ES-I3 (cell line): ENCODE measurements at regions not wholly inside any gene's neighbourhood (a gene's known extent, or its start where the extent isn't known, plus 50 kb on each side); places are given as distances from the start of the nearest gene placed in this dataset.
"Not testable (repeated sequence)": the region's sequence is repeated elsewhere in the genome, so short reads cannot be mapped to it uniquely, and the experiment has no call there.

Source experiments
- H3K36me3 ChIP-seq: 2 replicates; pipeline ENCODE4 v1.6.1; 2013; ENCODE audit warnings: mild to moderate bottlenecking, low read length, control low read depth, moderate library complexity; ENCODE audit not compliant: insufficient read depth
- H3K4me1 ChIP-seq: 2 replicates; pipeline ENCODE4 v1.6.1; 2013; ENCODE audit warnings: mild to moderate bottlenecking, control low read depth, low read length; ENCODE audit not compliant: insufficient read depth
- H3K9ac ChIP-seq: 2 replicates; pipeline ENCODE4 v1.6.1; 2013; ENCODE audit warnings: low read depth, mild to moderate bottlenecking, low read length, moderate library complexity
- H3K9me3 ChIP-seq: 2 replicates; pipeline ENCODE4 v1.6.1; 2013; ENCODE audit warnings: mild to moderate bottlenecking, low read length, moderate library complexity; ENCODE audit not compliant: control insufficient read depth, insufficient read depth

- Histone ChIP-seq H3K4me1 (no peaks in the 10 kb centered on the region), H3K36me3 (no peaks in the 10 kb centered on the region), H3K9me3 (no peaks in the 10 kb centered on the region), H3K9ac (no peak overlapping the region)
Measured at GRCh38 chr13:63291701-63292100, 1876.1 kb upstream of the PCDH20 start.

GRCh38 chr13:63288576-63288975, 1872.9 kb upstream of the PCDH20 start:
- H3K36me3 ChIP-seq = no peaks in the 10 kb centered on the region
- H3K4me1 ChIP-seq = no peaks in the 10 kb centered on the region
- no peaks in the 10 kb centered on the region; the same call in 1 of the 2 replicates for H3K9me3 ChIP-seq
- no peak overlapping the region for H3K9ac ChIP-seq

- H3K36me3 ChIP-seq = no peaks in the 10 kb centered on the region
- H3K4me1 ChIP-seq = no peaks in the 10 kb centered on the region
- no peak overlapping the region for H3K9ac ChIP-seq
- no peaks in the 10 kb centered on the region; the same call in 1 of the 2 replicates for H3K9me3 ChIP-seq
Measured at GRCh38 chr13:63287926-63288325, 1872.3 kb upstream of the PCDH20 start.

- Histone ChIP-seq H3K9ac (no peak overlapping the region), H3K36me3 (no peaks in the 10 kb centered on the region), H3K4me1 (no peaks in the 10 kb centered on the region), H3K9me3 (no peaks in the 10 kb centered on the region; the same call in 1 of the 2 replicates)
Measured at GRCh38 chr13:63285426-63285825, 1869.8 kb upstream of the PCDH20 start.

- Histone ChIP-seq H3K4me1 (no peaks in the 10 kb centered on the region), H3K36me3 (no peaks in the 10 kb centered on the region), H3K9me3 (no peaks in the 10 kb centered on the region), H3K9ac (no peak overlapping the region)
Measured at GRCh38 chr13:63279136-63279535, 1863.5 kb upstream of the PCDH20 start.

GRCh38 chr13:63274772-63275171, 1859.1 kb upstream of the PCDH20 start:
- H3K9me3 ChIP-seq = no peaks in the 10 kb centered on the region
- no peak overlapping the region for H3K9ac ChIP-seq
- no peaks in the 10 kb centered on the region for H3K4me1 ChIP-seq
- no peaks in the 10 kb centered on the region for H3K36me3 ChIP-seq

GRCh38 chr13:63249411-63250187, 1834.0 kb upstream of the PCDH20 start:
- Histone ChIP-seq H3K4me1 (no peaks in the 10 kb centered on the region), H3K36me3 (no peaks in the 10 kb centered on the region), H3K9ac (no peak overlapping the region), H3K9me3 (no peaks in the 10 kb centered on the region)

GRCh38 chr13:63236667-63237396, 1821.2 kb upstream of the PCDH20 start:
- not testable (repeated sequence) for H3K9me3 ChIP-seq, H3K4me1 ChIP-seq, H3K9ac ChIP-seq, H3K36me3 ChIP-seq

GRCh38 chr13:63218596-63218995, 1802.9 kb upstream of the PCDH20 start:
- not testable (repeated sequence) for H3K9me3 ChIP-seq
- peaks cover 17% of the 10 kb centered on the region; the same call in 1 of the 2 replicates for H3K4me1 ChIP-seq

GRCh38 chr13:63209330-63210017, 1793.8 kb upstream of the PCDH20 start:
- no peaks in the 10 kb centered on the region for H3K36me3 ChIP-seq
- no peak overlapping the region for H3K9ac ChIP-seq
- no peaks in the 10 kb centered on the region for H3K9me3 ChIP-seq
- no peaks in the 10 kb centered on the region for H3K4me1 ChIP-seq

More at GRCh38 chr13:63218596-63218995, 1802.9 kb upstream of the PCDH20 start:
- H3K36me3 ChIP-seq, H3K9ac ChIP-seq: not testable (repeated sequence)

GRCh38 chr13:63208826-63209225, 1793.2 kb upstream of the PCDH20 start:
- Histone ChIP-seq H3K4me1 (no peaks in the 10 kb centered on the region), H3K9ac (no peak overlapping the region), H3K9me3 (no peaks in the 10 kb centered on the region), H3K36me3 (no peaks in the 10 kb centered on the region)

GRCh38 chr13:63206461-63206860, 1790.8 kb upstream of the PCDH20 start:
- no peaks in the 10 kb centered on the region for H3K4me1 ChIP-seq
- no peak overlapping the region for H3K9ac ChIP-seq
- H3K9me3 ChIP-seq = no peaks in the 10 kb centered on the region
- H3K36me3 ChIP-seq = no peaks in the 10 kb centered on the region

GRCh38 chr13:63201493-63201892, 1785.8 kb upstream of the PCDH20 start:
- no peaks in the 10 kb centered on the region for H3K9me3 ChIP-seq
- H3K36me3 ChIP-seq = no peaks in the 10 kb centered on the region
- H3K4me1 ChIP-seq = no peaks in the 10 kb centered on the region; the same call in 1 of the 2 replicates
- no peak overlapping the region for H3K9ac ChIP-seq

GRCh38 chr13:63199508-63199907, 1783.9 kb upstream of the PCDH20 start:
- Histone ChIP-seq H3K4me1 (no peaks in the 10 kb centered on the region; the same call in 1 of the 2 replicates), H3K9ac (no peak overlapping the region), H3K36me3 (no peaks in the 10 kb centered on the region), H3K9me3 (no peaks in the 10 kb centered on the region)
